Tibial nerve (tissue), 4 donors: ENCODE measurements at regions not wholly inside any gene's neighbourhood (a gene's known extent, or its start where the extent isn't known, plus 50 kb on each side); places are given as distances from the start of the nearest gene placed in this dataset.

Experiments used
- CTCF ChIP-seq, 5 experiments: fragments of 200-600 bp in 3 of 5; fragments of 450-650 bp in 2 of 5; sonication (generic) in 3 of 5; IDR thresholded peaks; one replicate each; pipeline ENCODE4 v1.5.1; 2016 to 2019; ENCODE audit warnings: antibody characterized with exemption in 5 of 5, mild to moderate bottlenecking in 3 of 5, moderate library complexity in 2 of 5
- EP300 ChIP-seq, 2 donors: sonication (generic); formaldehyde crosslinking; IDR thresholded peaks; one replicate each; pipeline ENCODE4 v1.6.1; 2017; ENCODE audit warnings: antibody characterized with exemption in 2 of 2, mild to moderate bottlenecking in 1 of 2
- POLR2A ChIP-seq, 2 donors: fragments of 450-650 bp; IDR thresholded peaks; one replicate each; pipeline ENCODE4 v1.6.1; 2017; ENCODE audit warnings: antibody characterized with exemption in 2 of 2, mild to moderate bottlenecking in 2 of 2, moderate library complexity in 2 of 2

DNA sequence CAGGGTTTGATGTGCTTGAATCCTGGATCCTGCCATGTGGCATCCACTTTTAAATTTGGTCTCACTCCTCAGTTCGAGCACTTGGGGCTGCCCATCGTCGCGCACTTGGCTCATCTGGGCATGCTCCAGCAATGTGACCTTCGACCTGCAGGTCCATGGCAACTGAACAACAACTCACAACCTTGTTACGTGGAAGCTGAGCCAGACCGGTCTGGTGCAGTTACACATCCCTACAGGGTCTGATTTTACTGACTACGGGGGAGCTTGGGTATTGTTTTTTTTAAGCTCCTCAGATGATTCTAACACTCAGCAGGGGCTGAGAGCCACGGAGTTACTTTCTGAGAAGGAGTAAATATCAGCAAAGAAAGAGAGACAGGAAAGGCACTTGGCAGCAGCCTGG lies 769.6 kb downstream of the UQCRFS1 start:
- TF ChIP-seq POLR2A (IDR thresholded peaks at IDR 0.05), result no peak
- TF ChIP-seq CTCF (IDR thresholded peaks at IDR 0.05), result no peak
- TF ChIP-seq EP300 (IDR thresholded peaks at IDR 0.05), result no peak
